Liver (tissue), 3 donors: ENCODE measurements at regions not wholly inside any gene's neighbourhood (a gene's known extent, or its start where the extent isn't known, plus 50 kb on each side); places are given as distances from the start of the nearest gene placed in this dataset.

Source experiments
- HNF4A ChIP-seq, 2 donors: conservative IDR thresholded peaks; 2 replicates each; pipeline ENCODE4 v1.6.1; 2016; ENCODE audit warnings: antibody characterized with exemption in 2 of 2, mild to moderate bottlenecking in 2 of 2
- RAD21 ChIP-seq, 2 donors: IDR thresholded peaks; 2 replicates each; pipeline ENCODE4 v1.6.1; 2016; ENCODE audit warnings: antibody characterized with exemption in 2 of 2, mild to moderate bottlenecking in 2 of 2
- SP1 ChIP-seq: IDR thresholded peaks from 2 replicates; pipeline ENCODE4 v1.6.1; 2018; ENCODE audit warnings: antibody characterized with exemption, mild to moderate bottlenecking
- YY1 ChIP-seq: IDR thresholded peaks from 2 replicates; pipeline ENCODE4 v1.6.1; 2016; ENCODE audit warnings: antibody characterized with exemption, mild to moderate bottlenecking
- TF ChIP-seq, protein P1 (sequence below): fragments of 150-350 bp; IDR thresholded peaks from 2 replicates; pipeline ENCODE4 v1.5.1; 2017; ENCODE audit warnings: improper control_type of control experiment, low read depth, low read length; ENCODE audit not compliant: missing input control
- TF ChIP-seq, protein P2 (sequence below): IDR thresholded peaks from 2 replicates; pipeline ENCODE4 v1.6.1; 2016; ENCODE audit warnings: antibody characterized with exemption, mild to moderate bottlenecking
- TF ChIP-seq, protein P3 (sequence below): IDR thresholded peaks from 2 replicates; pipeline ENCODE4 v1.6.1; 2016; ENCODE audit warnings: antibody characterized with exemption
- donor health status: healthy.
- donor health status: healthy.

DNA sequence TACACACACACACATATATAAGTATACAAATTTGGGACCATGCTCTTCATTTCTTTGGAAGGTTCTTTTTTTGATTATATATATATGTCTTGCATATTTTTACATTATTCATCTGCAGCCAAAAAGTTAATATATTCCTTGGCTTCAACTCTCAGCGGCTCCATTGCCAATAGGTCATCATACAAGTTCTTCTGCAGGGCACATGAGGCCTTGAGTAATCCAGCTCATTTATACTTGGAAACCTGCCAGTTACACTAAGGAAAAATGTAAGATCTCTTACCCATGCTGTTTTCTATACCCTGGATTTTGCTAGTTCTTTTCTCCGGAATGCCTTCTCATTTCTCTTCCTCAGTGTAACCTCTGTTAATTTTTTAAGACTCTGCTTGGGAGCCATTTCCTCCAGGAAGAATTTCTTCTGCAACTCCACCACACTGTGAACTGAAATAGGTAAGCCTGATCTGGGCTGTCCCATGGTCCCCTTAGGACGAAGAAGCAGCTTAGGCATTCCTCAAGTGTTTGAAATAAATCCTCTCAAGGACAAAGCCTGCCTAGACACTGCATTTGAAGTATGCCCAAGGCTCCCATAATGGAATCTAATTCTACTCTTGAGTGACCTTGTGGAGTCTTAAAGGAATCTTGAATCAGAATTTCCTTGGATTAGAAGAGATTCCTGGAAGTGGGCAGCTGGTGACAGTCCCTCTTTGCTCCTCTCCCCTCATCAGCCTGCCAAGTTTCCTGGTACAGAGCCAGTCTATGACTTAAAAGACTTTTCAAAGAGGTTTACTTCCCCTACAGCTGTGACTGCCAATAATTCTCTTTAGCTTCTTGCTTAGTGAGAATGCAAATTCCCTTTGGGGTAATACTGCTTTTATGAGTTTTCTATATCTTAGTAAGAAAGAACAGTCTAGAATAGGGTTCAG is 182.8 kb downstream of the C11orf87 start:
- TF ChIP-seq, protein P1, sequence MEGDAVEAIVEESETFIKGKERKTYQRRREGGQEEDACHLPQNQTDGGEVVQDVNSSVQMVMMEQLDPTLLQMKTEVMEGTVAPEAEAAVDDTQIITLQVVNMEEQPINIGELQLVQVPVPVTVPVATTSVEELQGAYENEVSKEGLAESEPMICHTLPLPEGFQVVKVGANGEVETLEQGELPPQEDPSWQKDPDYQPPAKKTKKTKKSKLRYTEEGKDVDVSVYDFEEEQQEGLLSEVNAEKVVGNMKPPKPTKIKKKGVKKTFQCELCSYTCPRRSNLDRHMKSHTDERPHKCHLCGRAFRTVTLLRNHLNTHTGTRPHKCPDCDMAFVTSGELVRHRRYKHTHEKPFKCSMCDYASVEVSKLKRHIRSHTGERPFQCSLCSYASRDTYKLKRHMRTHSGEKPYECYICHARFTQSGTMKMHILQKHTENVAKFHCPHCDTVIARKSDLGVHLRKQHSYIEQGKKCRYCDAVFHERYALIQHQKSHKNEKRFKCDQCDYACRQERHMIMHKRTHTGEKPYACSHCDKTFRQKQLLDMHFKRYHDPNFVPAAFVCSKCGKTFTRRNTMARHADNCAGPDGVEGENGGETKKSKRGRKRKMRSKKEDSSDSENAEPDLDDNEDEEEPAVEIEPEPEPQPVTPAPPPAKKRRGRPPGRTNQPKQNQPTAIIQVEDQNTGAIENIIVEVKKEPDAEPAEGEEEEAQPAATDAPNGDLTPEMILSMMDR = no peak
- no peak for TF ChIP-seq HNF4A (conservative IDR thresholded peaks at IDR 0.05)
- TF ChIP-seq SP1 = no peak
- TF ChIP-seq, protein P2, sequence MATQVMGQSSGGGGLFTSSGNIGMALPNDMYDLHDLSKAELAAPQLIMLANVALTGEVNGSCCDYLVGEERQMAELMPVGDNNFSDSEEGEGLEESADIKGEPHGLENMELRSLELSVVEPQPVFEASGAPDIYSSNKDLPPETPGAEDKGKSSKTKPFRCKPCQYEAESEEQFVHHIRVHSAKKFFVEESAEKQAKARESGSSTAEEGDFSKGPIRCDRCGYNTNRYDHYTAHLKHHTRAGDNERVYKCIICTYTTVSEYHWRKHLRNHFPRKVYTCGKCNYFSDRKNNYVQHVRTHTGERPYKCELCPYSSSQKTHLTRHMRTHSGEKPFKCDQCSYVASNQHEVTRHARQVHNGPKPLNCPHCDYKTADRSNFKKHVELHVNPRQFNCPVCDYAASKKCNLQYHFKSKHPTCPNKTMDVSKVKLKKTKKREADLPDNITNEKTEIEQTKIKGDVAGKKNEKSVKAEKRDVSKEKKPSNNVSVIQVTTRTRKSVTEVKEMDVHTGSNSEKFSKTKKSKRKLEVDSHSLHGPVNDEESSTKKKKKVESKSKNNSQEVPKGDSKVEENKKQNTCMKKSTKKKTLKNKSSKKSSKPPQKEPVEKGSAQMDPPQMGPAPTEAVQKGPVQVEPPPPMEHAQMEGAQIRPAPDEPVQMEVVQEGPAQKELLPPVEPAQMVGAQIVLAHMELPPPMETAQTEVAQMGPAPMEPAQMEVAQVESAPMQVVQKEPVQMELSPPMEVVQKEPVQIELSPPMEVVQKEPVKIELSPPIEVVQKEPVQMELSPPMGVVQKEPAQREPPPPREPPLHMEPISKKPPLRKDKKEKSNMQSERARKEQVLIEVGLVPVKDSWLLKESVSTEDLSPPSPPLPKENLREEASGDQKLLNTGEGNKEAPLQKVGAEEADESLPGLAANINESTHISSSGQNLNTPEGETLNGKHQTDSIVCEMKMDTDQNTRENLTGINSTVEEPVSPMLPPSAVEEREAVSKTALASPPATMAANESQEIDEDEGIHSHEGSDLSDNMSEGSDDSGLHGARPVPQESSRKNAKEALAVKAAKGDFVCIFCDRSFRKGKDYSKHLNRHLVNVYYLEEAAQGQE = no peak
- no peak for TF ChIP-seq YY1
- TF ChIP-seq RAD21 (IDR thresholded peaks at IDR 0.05) = no peak
- TF ChIP-seq, protein P3, sequence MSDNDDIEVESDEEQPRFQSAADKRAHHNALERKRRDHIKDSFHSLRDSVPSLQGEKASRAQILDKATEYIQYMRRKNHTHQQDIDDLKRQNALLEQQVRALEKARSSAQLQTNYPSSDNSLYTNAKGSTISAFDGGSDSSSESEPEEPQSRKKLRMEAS = no peak
